ENCODE measurements at regions not wholly inside any gene's neighbourhood (a gene's known extent, or its start where the extent isn't known, plus 50 kb on each side); places are given as distances from the start of the nearest gene placed in this dataset.
"Not testable (repeated sequence)": the region's sequence is repeated elsewhere in the genome, so short reads cannot be mapped to it uniquely, and the experiment has no call there.

DNA sequence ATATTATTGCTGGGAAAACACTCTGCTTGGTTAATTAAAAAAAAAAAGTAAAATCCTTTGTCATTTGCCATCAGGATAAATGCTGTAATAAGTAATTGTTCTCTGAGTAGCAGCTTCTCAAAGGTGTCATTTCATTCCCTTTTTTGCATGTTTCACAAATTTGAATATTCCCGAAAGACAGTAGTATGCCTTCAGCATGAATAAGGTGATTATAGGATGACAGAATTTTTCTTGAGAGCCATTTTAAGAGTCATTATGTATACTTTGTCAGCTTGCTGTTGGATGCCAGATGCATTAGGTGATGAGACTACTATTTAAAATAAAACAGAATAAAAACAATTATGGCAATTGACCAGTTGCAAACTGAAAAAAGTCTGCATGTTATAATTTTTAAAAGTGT, 200.7 kb downstream of the HDGFL1 start:
- Histone ChIP-seq H3K27ac (ENCODE audit: low read depth in 1 of 2, low read length in 1 of 2) (no peak overlapping the region), H3K4me1 (ENCODE audit: control insufficient read depth in 5 of 5, insufficient read depth in 5 of 5, low read length in 5 of 5) (no peaks in the 10 kb centered on the region), H3K9ac (ENCODE audit: insufficient read depth in 1 of 2, low read length in 2 of 2) (no peak overlapping the region), H3K36me3 (ENCODE audit: control insufficient read depth in 4 of 4, insufficient read depth in 4 of 4, low read length in 4 of 4) (no peaks in the 10 kb centered on the region), H3K4me3 (no peak overlapping the region), H3K9me3 (ENCODE audit: control insufficient read depth in 4 of 4, insufficient read depth in 3 of 4, low read length in 3 of 4) (no peaks in the 10 kb centered on the region), H3K27me3 (ENCODE audit: control insufficient read depth in 3 of 3, insufficient read depth in 3 of 3, low read length in 2 of 3) (no peaks in the 10 kb centered on the region)
- 88 to 98% methylated on average over 1 of the region's 1 CpG for WGBS, 2 donors
- DNase-seq (no peak), ATAC-seq (ENCODE audit: insufficient read depth, low FRiP score) (no peak)
- TF ChIP-seq, protein P1, sequence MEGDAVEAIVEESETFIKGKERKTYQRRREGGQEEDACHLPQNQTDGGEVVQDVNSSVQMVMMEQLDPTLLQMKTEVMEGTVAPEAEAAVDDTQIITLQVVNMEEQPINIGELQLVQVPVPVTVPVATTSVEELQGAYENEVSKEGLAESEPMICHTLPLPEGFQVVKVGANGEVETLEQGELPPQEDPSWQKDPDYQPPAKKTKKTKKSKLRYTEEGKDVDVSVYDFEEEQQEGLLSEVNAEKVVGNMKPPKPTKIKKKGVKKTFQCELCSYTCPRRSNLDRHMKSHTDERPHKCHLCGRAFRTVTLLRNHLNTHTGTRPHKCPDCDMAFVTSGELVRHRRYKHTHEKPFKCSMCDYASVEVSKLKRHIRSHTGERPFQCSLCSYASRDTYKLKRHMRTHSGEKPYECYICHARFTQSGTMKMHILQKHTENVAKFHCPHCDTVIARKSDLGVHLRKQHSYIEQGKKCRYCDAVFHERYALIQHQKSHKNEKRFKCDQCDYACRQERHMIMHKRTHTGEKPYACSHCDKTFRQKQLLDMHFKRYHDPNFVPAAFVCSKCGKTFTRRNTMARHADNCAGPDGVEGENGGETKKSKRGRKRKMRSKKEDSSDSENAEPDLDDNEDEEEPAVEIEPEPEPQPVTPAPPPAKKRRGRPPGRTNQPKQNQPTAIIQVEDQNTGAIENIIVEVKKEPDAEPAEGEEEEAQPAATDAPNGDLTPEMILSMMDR (IDR thresholded peaks at IDR 0.05; ENCODE audit: control extremely low read depth, extremely low read depth) = no peak

DNA sequence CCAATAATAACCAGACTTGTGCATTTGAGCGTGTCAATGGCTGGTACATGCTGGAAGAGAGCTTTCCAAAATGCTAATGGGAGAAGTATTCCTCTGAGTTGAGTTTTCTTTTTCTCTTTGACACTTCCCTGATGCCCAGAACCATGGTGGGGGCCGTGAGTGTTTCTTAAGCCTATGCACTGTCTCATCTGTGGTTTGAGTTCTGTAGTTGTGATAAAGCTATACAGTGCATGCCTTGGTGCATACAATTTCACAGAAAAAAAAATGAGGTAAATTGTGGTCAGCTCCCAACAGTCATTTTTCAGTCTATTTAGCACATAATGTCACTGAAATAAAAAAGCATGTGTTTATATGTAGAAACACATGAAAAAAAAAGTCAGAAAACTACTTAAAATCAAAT, 204.8 kb downstream of the HDGFL1 start:
- no peak overlapping the region for H3K9ac ChIP-seq (ENCODE audit: insufficient read depth in 1 of 2, low read length in 2 of 2)
- peaks cover 0 to 11% (median 6%) of the 10 kb centered on the region in 4 donors for H3K9me3 ChIP-seq (ENCODE audit: control insufficient read depth in 4 of 4, insufficient read depth in 3 of 4, low read length in 3 of 4)
- ATAC-seq (ENCODE audit: insufficient read depth, low FRiP score) (no peak), DNase-seq (no peak)
- no peak overlapping the region for H3K4me3 ChIP-seq
- TF ChIP-seq, protein P1 (IDR thresholded peaks at IDR 0.05; ENCODE audit: control extremely low read depth, extremely low read depth) = no peak
- no peaks in the 10 kb centered on the region for H3K27me3 ChIP-seq (ENCODE audit: control insufficient read depth in 3 of 3, insufficient read depth in 3 of 3, low read length in 2 of 3)
- H3K36me3 ChIP-seq (ENCODE audit: control insufficient read depth in 4 of 4, insufficient read depth in 4 of 4, low read length in 4 of 4) = no peaks in the 10 kb centered on the region
- no peaks in the 10 kb centered on the region for H3K4me1 ChIP-seq (ENCODE audit: control insufficient read depth in 5 of 5, insufficient read depth in 5 of 5, low read length in 5 of 5)
- 79 to 84% methylated on average over 2 of the region's 2 CpGs for WGBS, 2 donors
- H3K27ac ChIP-seq (ENCODE audit: low read depth in 1 of 2, low read length in 1 of 2) = no peak overlapping the region

DNA sequence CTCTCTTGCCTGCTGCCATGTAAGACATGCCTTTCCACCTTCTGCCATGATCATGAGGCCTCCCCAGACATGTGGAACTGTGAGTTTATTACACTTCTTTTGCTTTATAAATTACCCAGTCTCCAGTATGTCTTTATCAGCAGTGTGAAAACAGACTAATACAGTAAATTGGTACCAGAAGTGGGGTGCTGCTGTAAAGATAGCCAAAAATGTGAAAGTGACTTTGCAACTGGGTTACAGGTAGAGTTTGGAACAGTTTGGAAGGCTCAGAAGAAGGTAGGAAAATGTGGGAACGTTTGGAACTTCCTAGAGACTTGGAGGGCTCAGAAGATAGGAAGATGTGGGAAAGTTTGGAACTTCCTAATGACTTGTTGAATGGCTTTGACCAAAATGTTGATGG, 209.1 kb downstream of the HDGFL1 start:
- not testable (repeated sequence) for H3K27ac ChIP-seq (ENCODE audit: low read depth in 1 of 2, low read length in 1 of 2); DNase-seq; H3K4me1 ChIP-seq (ENCODE audit: control insufficient read depth in 5 of 5, insufficient read depth in 5 of 5, low read length in 5 of 5); H3K4me3 ChIP-seq; H3K27me3 ChIP-seq (ENCODE audit: control insufficient read depth in 3 of 3, insufficient read depth in 3 of 3, low read length in 2 of 3); ATAC-seq (ENCODE audit: insufficient read depth, low FRiP score); H3K36me3 ChIP-seq (ENCODE audit: control insufficient read depth in 4 of 4, insufficient read depth in 4 of 4, low read length in 4 of 4); H3K9ac ChIP-seq (ENCODE audit: insufficient read depth in 1 of 2, low read length in 2 of 2)
- 37 to 61% methylated on average over 1 of the region's 1 CpG for WGBS, 2 donors
- H3K9me3 ChIP-seq (ENCODE audit: control insufficient read depth in 4 of 4, insufficient read depth in 3 of 4, low read length in 3 of 4) = peaks cover 0 to 15% (median 10%) of the 10 kb centered on the region in 4 donors

DNA sequence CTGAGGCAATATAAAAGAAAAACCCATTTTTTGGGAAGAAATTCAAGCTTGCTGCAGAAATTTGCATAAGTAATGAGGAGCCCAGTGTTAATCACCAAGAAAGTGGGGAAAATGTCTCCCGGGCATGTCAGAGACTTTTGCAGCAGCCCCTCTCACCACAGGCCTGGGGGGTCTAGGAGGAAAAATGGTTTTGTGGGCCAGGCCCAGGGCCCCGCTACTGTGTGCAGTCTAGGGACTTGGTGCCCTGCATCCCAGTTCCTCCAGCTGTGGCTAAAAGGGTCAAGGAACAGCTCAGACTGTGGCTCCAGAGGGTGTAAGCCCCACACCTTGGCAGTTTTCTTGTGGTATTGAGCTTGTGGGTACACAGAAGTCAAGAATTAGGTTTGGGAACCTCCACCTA, 209.7 kb downstream of the HDGFL1 start:
- DNase-seq = no peak
- WGBS, 2 donors = 96 to 98% methylated on average over 2 of the region's 2 CpGs

More for the DNA sequence above, 209.7 kb downstream of the HDGFL1 start:
- Histone ChIP-seq H3K4me1 (ENCODE audit: control insufficient read depth in 5 of 5, insufficient read depth in 5 of 5, low read length in 5 of 5) (peaks cover 0 to 2% (median 0%) of the 10 kb centered on the region in 5 donors), H3K9me3 (ENCODE audit: control insufficient read depth in 4 of 4, insufficient read depth in 3 of 4, low read length in 3 of 4) (peaks cover 0 to 15% (median 10%) of the 10 kb centered on the region in 4 donors), H3K36me3 (ENCODE audit: control insufficient read depth in 4 of 4, insufficient read depth in 4 of 4, low read length in 4 of 4) (no peaks in the 10 kb centered on the region), H3K27ac (ENCODE audit: low read depth in 1 of 2, low read length in 1 of 2) (no peak overlapping the region), H3K9ac (ENCODE audit: insufficient read depth in 1 of 2, low read length in 2 of 2) (no peak overlapping the region), H3K4me3 (no peak overlapping the region), H3K27me3 (ENCODE audit: control insufficient read depth in 3 of 3, insufficient read depth in 3 of 3, low read length in 2 of 3) (no peaks in the 10 kb centered on the region)
- no peak for ATAC-seq (ENCODE audit: insufficient read depth, low FRiP score)
- TF ChIP-seq, protein P1 (IDR thresholded peaks at IDR 0.05; ENCODE audit: control extremely low read depth, extremely low read depth) = no peak

Data from lung (tissue), 11 donors.